A673 (cell line): ENCODE measurements at regions not wholly inside any gene's neighbourhood (a gene's known extent, or its start where the extent isn't known, plus 50 kb on each side); places are given as distances from the start of the nearest gene placed in this dataset.

Experiments used
- BruUV-seq: library from RNA; stranded (reverse); fragments of 400-500 nt; replicated peaks from 2 replicates; lab custom pipeline; 2021; lab: Mats Ljungman, UMichigan
- CTCF ChIA-PET: fragments of 300-600 bp; sonication (Branson Sonifier 250); formaldehyde crosslinking; loops from one replicate; lab custom pipeline; 2022; ENCODE audit warnings: antibody characterized with exemption; lab: Charles Lee
- POLR2A ChIA-PET: fragments of 300-600 bp; sonication (Branson Sonifier 250); formaldehyde crosslinking; loops from one replicate; lab custom pipeline; 2022; ENCODE audit warnings: antibody characterized with exemption; ENCODE audit not compliant: low non-redundant PET; lab: Charles Lee
- DNase-seq: peaks from one replicate; pipeline ENCODE4 v3.0.0-alpha.2; 2015; ENCODE audit warnings: low spot score
- H3K27ac ChIP-seq: fragments of 200-600 bp; sonication (generic); 2 replicates; pipeline ENCODE4 v1.5.1; 2016; ENCODE audit warnings: mixed run types, low read depth, mild to moderate bottlenecking, mixed read lengths, antibody characterized with exemption, low read length; ENCODE audit not compliant: poor library complexity, severe bottlenecking
- H3K27me3 ChIP-seq: fragments of 200-600 bp; sonication (generic); replicated peaks from 2 replicates; pipeline ENCODE4 v1.6.1; 2017; ENCODE audit warnings: mixed run types, low read depth, mild to moderate bottlenecking, mixed read lengths, antibody characterized with exemption, low read length; ENCODE audit not compliant: insufficient read depth, poor library complexity
- H3K36me3 ChIP-seq: fragments of 200-600 bp; sonication (generic); 2 replicates; pipeline ENCODE4 v1.6.1; 2016; ENCODE audit warnings: mixed run types, mild to moderate bottlenecking, mixed read lengths, antibody characterized with exemption, low read length; ENCODE audit not compliant: insufficient read depth, poor library complexity, severe bottlenecking
- H3K4me1 ChIP-seq: fragments of 200-600 bp; sonication (generic); 2 replicates; pipeline ENCODE4 v1.6.1; 2017; ENCODE audit warnings: mixed run types, mild to moderate bottlenecking, mixed read lengths, antibody characterized with exemption, low read length; ENCODE audit not compliant: insufficient read depth, poor library complexity, severe bottlenecking
- H3K4me3 ChIP-seq: fragments of 200-600 bp; sonication (generic); 2 replicates; pipeline ENCODE4 v1.5.1; 2016; ENCODE audit warnings: low read depth, mixed run types, mild to moderate bottlenecking, mixed read lengths, low read length; ENCODE audit not compliant: poor library complexity, severe bottlenecking
- H3K9me3 ChIP-seq: fragments of 200-600 bp; sonication (generic); 2 replicates; pipeline ENCODE4 v1.6.1; 2016; ENCODE audit warnings: mixed run types, low read depth, mild to moderate bottlenecking, mixed read lengths, antibody characterized with exemption, low read length; ENCODE audit not compliant: poor library complexity, severe bottlenecking
- EZH2 ChIP-seq: fragments of 200-600 bp; sonication (generic); IDR thresholded peaks from 2 replicates; pipeline ENCODE4 v1.6.1; 2017; ENCODE audit warnings: borderline replicate concordance, low read depth, mild to moderate bottlenecking, mixed read lengths, antibody characterized with exemption, low read length; ENCODE audit not compliant: poor library complexity, severe bottlenecking
- intact Hi-C: fragments of 100-400 bp; cut with micrococcal nuclease; formaldehyde crosslinking; loops from one replicate; pipeline ENCODE4 v1.10.0; 2022; ENCODE audit not compliant: unreplicated experiment
- TF ChIP-seq, protein P1 (sequence below): fragments of 300-800, 200-600 bp; sonication (generic); conservative IDR thresholded peaks from 2 replicates; pipeline ENCODE4 v1.5.1; 2017; ENCODE audit warnings: low read depth, mild to moderate bottlenecking, antibody characterized with exemption, low read length, moderate library complexity, mixed read lengths

DNA sequence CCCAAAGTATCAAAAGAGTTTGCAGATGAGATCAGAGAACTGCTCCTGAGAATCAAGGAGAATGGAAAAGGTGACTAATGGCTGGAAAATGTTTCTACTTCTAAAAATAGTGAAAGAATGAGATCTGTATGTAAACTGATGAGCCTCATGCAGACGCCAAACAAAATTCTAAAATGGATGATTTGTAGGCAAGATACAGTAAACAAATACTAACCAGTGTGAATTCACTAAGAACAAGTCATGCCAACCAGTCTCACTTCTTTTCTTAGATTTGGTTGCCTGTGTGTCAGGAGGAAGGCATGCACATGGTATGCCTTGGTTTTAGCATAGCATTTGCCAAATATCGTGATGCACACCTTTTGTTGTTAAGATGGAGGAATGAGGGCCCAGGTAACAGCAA, 94.9 kb upstream of the PIK3CG start:
- CTCF ChIA-PET, result no interaction called here
- TF ChIP-seq EZH2, result no peak
- TF ChIP-seq, protein P1, sequence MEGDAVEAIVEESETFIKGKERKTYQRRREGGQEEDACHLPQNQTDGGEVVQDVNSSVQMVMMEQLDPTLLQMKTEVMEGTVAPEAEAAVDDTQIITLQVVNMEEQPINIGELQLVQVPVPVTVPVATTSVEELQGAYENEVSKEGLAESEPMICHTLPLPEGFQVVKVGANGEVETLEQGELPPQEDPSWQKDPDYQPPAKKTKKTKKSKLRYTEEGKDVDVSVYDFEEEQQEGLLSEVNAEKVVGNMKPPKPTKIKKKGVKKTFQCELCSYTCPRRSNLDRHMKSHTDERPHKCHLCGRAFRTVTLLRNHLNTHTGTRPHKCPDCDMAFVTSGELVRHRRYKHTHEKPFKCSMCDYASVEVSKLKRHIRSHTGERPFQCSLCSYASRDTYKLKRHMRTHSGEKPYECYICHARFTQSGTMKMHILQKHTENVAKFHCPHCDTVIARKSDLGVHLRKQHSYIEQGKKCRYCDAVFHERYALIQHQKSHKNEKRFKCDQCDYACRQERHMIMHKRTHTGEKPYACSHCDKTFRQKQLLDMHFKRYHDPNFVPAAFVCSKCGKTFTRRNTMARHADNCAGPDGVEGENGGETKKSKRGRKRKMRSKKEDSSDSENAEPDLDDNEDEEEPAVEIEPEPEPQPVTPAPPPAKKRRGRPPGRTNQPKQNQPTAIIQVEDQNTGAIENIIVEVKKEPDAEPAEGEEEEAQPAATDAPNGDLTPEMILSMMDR, result no peak
- POLR2A ChIA-PET, result no interaction called here

DNA sequence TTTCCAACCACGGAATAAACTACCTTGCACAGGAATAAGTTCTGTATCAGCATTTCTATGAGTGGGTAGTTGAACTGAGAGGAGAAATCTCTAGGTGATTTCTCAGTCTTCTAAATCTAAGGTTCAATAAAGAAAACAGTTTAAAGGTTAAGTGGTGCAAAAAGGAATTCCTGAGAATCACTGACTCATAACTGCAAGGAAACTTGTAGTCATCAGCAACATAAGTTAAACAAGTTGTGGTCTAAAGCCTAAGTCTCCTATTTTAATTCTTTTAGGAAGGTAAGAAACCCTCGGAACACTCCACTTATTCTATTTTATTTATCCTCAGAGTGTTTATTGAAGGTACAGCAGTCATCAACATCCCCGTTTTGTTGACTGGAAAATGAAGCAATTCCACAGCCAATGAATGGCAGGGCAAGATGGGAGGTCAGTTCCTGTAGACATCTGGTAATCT, 92.4 kb upstream of the PIK3CG start:
- Histone ChIP-seq H3K9me3 (no peaks in the 10 kb centered on the region), H3K4me1 (no peaks in the 10 kb centered on the region), H3K27me3 (no peaks in the 10 kb centered on the region), H3K36me3 (no peaks in the 10 kb centered on the region), H3K4me3 (no peak overlapping the region), H3K27ac (no peak overlapping the region)
- intact Hi-C loops, result no loop called here
- TF ChIP-seq EZH2, result no peak
- TF ChIP-seq, protein P1, result no peak
- POLR2A ChIA-PET, result no interaction called here
- CTCF ChIA-PET, result no interaction called here
- BruUV-seq, result no TSS peak
- no peak for DNase-seq

More for the DNA sequence above, 94.9 kb upstream of the PIK3CG start:
- BruUV-seq, result no TSS peak
- no peak overlapping the region for H3K27ac ChIP-seq
- no peaks in the 10 kb centered on the region for H3K27me3 ChIP-seq
- intact Hi-C loops, result no loop called here
- H3K9me3 ChIP-seq, result no peaks in the 10 kb centered on the region
- DNase-seq, result no peak
- H3K4me3 ChIP-seq, result no peak overlapping the region
- H3K36me3 ChIP-seq, result no peaks in the 10 kb centered on the region
- no peaks in the 10 kb centered on the region for H3K4me1 ChIP-seq

DNA sequence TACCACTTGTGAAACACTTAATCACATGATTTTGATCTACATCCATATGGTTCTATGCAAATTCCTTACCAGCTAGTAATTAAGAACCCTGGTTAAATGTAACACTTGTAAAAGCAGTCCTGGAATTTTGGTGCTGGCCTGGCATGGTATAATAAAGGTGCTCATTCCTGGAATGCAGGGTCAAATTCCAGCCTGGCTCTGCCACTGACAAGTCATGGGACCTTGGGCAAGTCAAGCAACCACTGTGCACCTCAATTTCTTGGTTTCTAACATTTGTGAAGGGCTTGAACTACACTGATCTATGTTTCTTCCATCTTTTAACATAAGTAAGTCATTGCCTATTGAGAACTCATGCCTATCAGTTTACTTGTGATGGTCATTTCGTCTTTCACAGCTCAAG, 91.9 kb upstream of the PIK3CG start:
- TF ChIP-seq EZH2, result no peak
- TF ChIP-seq, protein P1, result no peak
- Histone ChIP-seq H3K9me3 (no peaks in the 10 kb centered on the region), H3K4me3 (no peak overlapping the region), H3K27ac (no peak overlapping the region), H3K36me3 (no peaks in the 10 kb centered on the region), H3K27me3 (no peaks in the 10 kb centered on the region), H3K4me1 (no peaks in the 10 kb centered on the region)
- intact Hi-C loops, result no loop called here
- no peak for DNase-seq
- CTCF ChIA-PET, result no interaction called here
- no TSS peak for BruUV-seq
- POLR2A ChIA-PET, result no interaction called here
